Caco-2 (cell line): ENCODE measurements at regions not wholly inside any gene's neighbourhood (a gene's known extent, or its start where the extent isn't known, plus 50 kb on each side); places are given as distances from the start of the nearest gene placed in this dataset.

Source experiments
- BruUV-seq: library from RNA; stranded (reverse); fragments of 400-500 nt; replicated peaks from 2 replicates; lab custom pipeline; 2021; lab: Mats Ljungman, UMichigan
- CTCF ChIA-PET: fragments of 300-600 bp; sonication (Branson Sonifier 250); formaldehyde crosslinking; loops from one replicate; lab custom pipeline; 2022; ENCODE audit warnings: antibody characterized with exemption; lab: Charles Lee
- POLR2A ChIA-PET: fragments of 300-600 bp; sonication (Branson Sonifier 250); formaldehyde crosslinking; loops from one replicate; lab custom pipeline; 2022; ENCODE audit warnings: antibody characterized with exemption; lab: Charles Lee
- DNase-seq, 2 experiments: peaks; one replicate each; pipeline versions ENCODE4 v3.0.0 to v3.0.0-alpha.2; 2020 to 2022
- H3K27me3 ChIP-seq: replicated peaks from 2 replicates; pipeline ENCODE4 v1.6.0; 2011; ENCODE audit warnings: low read length; ENCODE audit not compliant: control insufficient read depth, insufficient read depth
- H3K36me3 ChIP-seq: 2 replicates; pipeline ENCODE4 v1.5.1; 2011; ENCODE audit warnings: low read length; ENCODE audit not compliant: control insufficient read depth, insufficient read depth
- H3K4me1 ChIP-seq: fragments of 250-450 bp; sonication (Bioruptor Pico); 2 replicates; pipeline ENCODE4 v1.5.1; 2020; ENCODE audit warnings: mild to moderate bottlenecking
- H3K4me3 ChIP-seq: 2 replicates; pipeline ENCODE4 v1.5.1; 2011; ENCODE audit warnings: low read depth, mild to moderate bottlenecking, control low read depth, low read length
- H3K9me3 ChIP-seq: fragments of 250-450 bp; sonication (Bioruptor Pico); 2 replicates; pipeline ENCODE4 v1.5.1; 2020; ENCODE audit warnings: mild to moderate bottlenecking, moderate library complexity
- H3K27ac Mint-ChIP-seq: one replicate; pipeline ENCODE4 v1.8.0; 2022; ENCODE audit warnings: mixed read lengths; ENCODE audit not compliant: unreplicated experiment
- H3K27me3 Mint-ChIP-seq: one replicate; pipeline ENCODE4 v1.8.0; 2022; ENCODE audit warnings: mixed read lengths; ENCODE audit not compliant: insufficient read depth, unreplicated experiment
- H3K36me3 Mint-ChIP-seq: one replicate; pipeline ENCODE4 v1.8.0; 2022; ENCODE audit warnings: mild to moderate bottlenecking, mixed read lengths; ENCODE audit not compliant: insufficient read depth, unreplicated experiment
- H3K4me1 Mint-ChIP-seq: one replicate; pipeline ENCODE4 v1.8.0; 2022; ENCODE audit warnings: low read depth, mixed read lengths; ENCODE audit not compliant: unreplicated experiment
- H3K4me3 Mint-ChIP-seq: one replicate; pipeline ENCODE4 v1.8.0; 2022; ENCODE audit warnings: mild to moderate bottlenecking, moderate library complexity, mixed read lengths; ENCODE audit not compliant: unreplicated experiment
- H3K9me3 Mint-ChIP-seq: one replicate; pipeline ENCODE4 v1.8.0; 2022; ENCODE audit warnings: mixed read lengths; ENCODE audit not compliant: unreplicated experiment
- intact Hi-C: fragments of 100-400 bp; cut with micrococcal nuclease; formaldehyde crosslinking; loops from one replicate; pipeline ENCODE4 v1.10.0; 2022; ENCODE audit not compliant: unreplicated experiment
- TF ChIP-seq, protein P1 (sequence below), 2 experiments: fragments of 200-600 bp in 1 of 2; IDR thresholded peaks; 1 replicate in 1 of 2; 2 replicates in 1 of 2; pipeline versions ENCODE4 v1.5.1 to v1.8.0; 2011 to 2022; ENCODE audit warnings: antibody characterized with exemption in 1 of 2, control low read depth in 1 of 2, inconsistent platforms in 1 of 2, low read depth in 1 of 2, low read length in 1 of 2, mild to moderate bottlenecking in 1 of 2, moderate library complexity in 1 of 2; ENCODE audit not compliant: insufficient read depth in 1 of 2, severe bottlenecking in 1 of 2, unreplicated experiment in 1 of 2

DNA sequence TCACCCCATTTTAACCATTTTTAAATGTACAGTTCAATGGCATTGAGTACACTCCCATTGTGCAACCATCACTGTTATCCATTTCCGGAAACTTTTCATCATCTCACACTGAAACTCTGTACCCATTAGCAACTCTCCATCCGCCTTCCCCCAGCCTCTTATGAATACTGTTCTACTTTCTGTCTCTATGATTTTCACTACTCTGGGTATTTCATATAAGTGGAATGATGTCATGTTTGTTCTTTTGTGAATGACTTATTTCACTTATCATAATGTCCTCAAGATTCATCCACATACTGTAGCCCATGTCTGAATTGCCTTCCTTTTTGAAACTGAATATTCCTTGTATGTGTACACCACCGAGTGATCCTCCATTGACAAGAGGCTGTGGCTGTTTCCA is 92.9 kb upstream of the TOX2 start:
- Histone ChIP-seq H3K9me3 (no peaks in the 10 kb centered on the region), H3K27me3 (no peaks in the 10 kb centered on the region), H3K4me1 (no peaks in the 10 kb centered on the region), H3K4me3 (no peak overlapping the region), H3K36me3 (no peaks in the 10 kb centered on the region)
- ChIA-PET POLR2A (no interaction called here), CTCF (no interaction called here)
- no peak for DNase-seq
- TF ChIP-seq, protein P1, sequence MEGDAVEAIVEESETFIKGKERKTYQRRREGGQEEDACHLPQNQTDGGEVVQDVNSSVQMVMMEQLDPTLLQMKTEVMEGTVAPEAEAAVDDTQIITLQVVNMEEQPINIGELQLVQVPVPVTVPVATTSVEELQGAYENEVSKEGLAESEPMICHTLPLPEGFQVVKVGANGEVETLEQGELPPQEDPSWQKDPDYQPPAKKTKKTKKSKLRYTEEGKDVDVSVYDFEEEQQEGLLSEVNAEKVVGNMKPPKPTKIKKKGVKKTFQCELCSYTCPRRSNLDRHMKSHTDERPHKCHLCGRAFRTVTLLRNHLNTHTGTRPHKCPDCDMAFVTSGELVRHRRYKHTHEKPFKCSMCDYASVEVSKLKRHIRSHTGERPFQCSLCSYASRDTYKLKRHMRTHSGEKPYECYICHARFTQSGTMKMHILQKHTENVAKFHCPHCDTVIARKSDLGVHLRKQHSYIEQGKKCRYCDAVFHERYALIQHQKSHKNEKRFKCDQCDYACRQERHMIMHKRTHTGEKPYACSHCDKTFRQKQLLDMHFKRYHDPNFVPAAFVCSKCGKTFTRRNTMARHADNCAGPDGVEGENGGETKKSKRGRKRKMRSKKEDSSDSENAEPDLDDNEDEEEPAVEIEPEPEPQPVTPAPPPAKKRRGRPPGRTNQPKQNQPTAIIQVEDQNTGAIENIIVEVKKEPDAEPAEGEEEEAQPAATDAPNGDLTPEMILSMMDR (IDR thresholded peaks at IDR 0.05; ENCODE audit: insufficient read depth in 1 of 2, low read depth in 1 of 2, low read length in 1 of 2, severe bottlenecking in 1 of 2, unreplicated experiment in 1 of 2), result no peak
- intact Hi-C loops, result no loop called here
- no peak overlapping the region for H3K27ac Mint-ChIP-seq
- H3K27me3 Mint-ChIP-seq, result peaks cover 13% of the 10 kb centered on the region
- H3K9me3 Mint-ChIP-seq, result no peaks in the 10 kb centered on the region
- BruUV-seq, result no TSS peak
- H3K36me3 Mint-ChIP-seq, result no peaks in the 10 kb centered on the region
- H3K4me1 Mint-ChIP-seq, result no peaks in the 10 kb centered on the region
- H3K4me3 Mint-ChIP-seq, result no peak overlapping the region

GRCh38 chr20:43820731-43821330 is 93.8 kb upstream of the TOX2 start:
- Mint-ChIP-seq H3K9me3 (no peaks in the 10 kb centered on the region), H3K27me3 (peaks cover 10% of the 10 kb centered on the region), H3K4me3 (no peak overlapping the region), H3K4me1 (no peaks in the 10 kb centered on the region), H3K27ac (no peak overlapping the region), H3K36me3 (no peaks in the 10 kb centered on the region)
- no TSS peak for BruUV-seq
- Histone ChIP-seq H3K9me3 (no peaks in the 10 kb centered on the region), H3K4me3 (no peak overlapping the region), H3K4me1 (no peaks in the 10 kb centered on the region), H3K27me3 (no peaks in the 10 kb centered on the region), H3K36me3 (no peaks in the 10 kb centered on the region)
- CTCF ChIA-PET, result interaction anchor here (0.6 kb wide), 1 partner anchor 1023 kb away, joined by 3 read pairs; no protein-coding TSS in a partner anchor
- TF ChIP-seq, protein P1 (IDR thresholded peaks at IDR 0.05; ENCODE audit: insufficient read depth in 1 of 2, low read depth in 1 of 2, low read length in 1 of 2, severe bottlenecking in 1 of 2, unreplicated experiment in 1 of 2), result no peak
- POLR2A ChIA-PET, result no interaction called here
- peak in 1 of 2 experiments; percentile 26 for DNase-seq
- intact Hi-C loops, result no loop called here

DNA sequence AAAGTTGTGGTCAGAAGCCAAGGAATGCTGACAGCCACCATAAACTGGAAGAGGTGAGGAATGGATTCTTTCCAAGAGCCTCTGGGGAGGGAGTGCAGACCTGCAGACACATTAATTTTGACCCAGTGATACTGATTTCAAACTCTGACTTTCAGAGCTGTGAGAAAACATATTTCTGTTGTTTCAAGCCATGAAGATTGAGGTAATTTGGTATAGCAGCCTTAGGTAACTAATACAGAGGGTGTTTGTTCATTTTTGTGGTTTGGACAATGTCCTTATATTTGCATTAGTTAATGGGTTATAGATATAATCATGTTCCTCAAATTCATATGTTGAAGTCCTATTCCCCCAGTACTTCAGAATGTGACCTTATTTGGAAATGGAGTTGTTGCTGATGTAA is 85.4 kb upstream of the GTSF1L start:
- ChIA-PET CTCF (no interaction called here), POLR2A (no interaction called here)
- Mint-ChIP-seq H3K36me3 (no peaks in the 10 kb centered on the region), H3K27ac (no peak overlapping the region), H3K4me1 (no peaks in the 10 kb centered on the region), H3K4me3 (no peak overlapping the region), H3K9me3 (peaks cover 52% of the 10 kb centered on the region), H3K27me3 (no peaks in the 10 kb centered on the region)
- no peaks in the 10 kb centered on the region for H3K27me3 ChIP-seq
- TF ChIP-seq, protein P1 (IDR thresholded peaks at IDR 0.05; ENCODE audit: insufficient read depth in 1 of 2, low read depth in 1 of 2, low read length in 1 of 2, severe bottlenecking in 1 of 2, unreplicated experiment in 1 of 2), result no peak
- no peaks in the 10 kb centered on the region for H3K36me3 ChIP-seq
- H3K4me1 ChIP-seq, result no peaks in the 10 kb centered on the region
- intact Hi-C loops, result no loop called here
- no peak overlapping the region for H3K4me3 ChIP-seq
- DNase-seq, result no peak
- H3K9me3 ChIP-seq, result peaks cover 44% of the 10 kb centered on the region
- BruUV-seq, result no TSS peak
